SKM-1 (cell line): ENCODE measurements at regions not wholly inside any gene's neighbourhood (a gene's known extent, or its start where the extent isn't known, plus 50 kb on each side); places are given as distances from the start of the nearest gene placed in this dataset.
"Not testable (repeated sequence)": the region's sequence is repeated elsewhere in the genome, so short reads cannot be mapped to it uniquely, and the experiment has no call there.

Experiments used
- DNase-seq: peaks from one replicate; lab custom pipeline; 2025; ENCODE audit not compliant: unreplicated experiment; lab: John Stamatoyannopoulos, UW

GRCh38 chr9:22170556-22170955 is 161.5 kb upstream of the CDKN2B start:
- no peak for DNase-seq

GRCh38 chr9:22170990-22171670 is 162.0 kb upstream of the CDKN2B start:
- no peak for DNase-seq

GRCh38 chr9:22171691-22172090 is 162.6 kb upstream of the CDKN2B start:
- no peak for DNase-seq

GRCh38 chr9:22173908-22174307 is 164.8 kb upstream of the CDKN2B start:
- DNase-seq: no peak

GRCh38 chr9:22175972-22176545 is 167.0 kb upstream of the CDKN2B start:
- no peak for DNase-seq

- DNase-seq: not testable (repeated sequence)
These were observed 171.9 kb upstream of the CDKN2B start for GRCh38 chr9:22181021-22181420.

- DNase-seq: no peak
These were observed 180.4 kb upstream of the CDKN2B start for GRCh38 chr9:22189471-22189870.

- not testable (repeated sequence) for DNase-seq
These were observed 187.9 kb upstream of the CDKN2B start for GRCh38 chr9:22197000-22197399.

GRCh38 chr9:22198681-22199080 is 189.6 kb upstream of the CDKN2B start:
- DNase-seq: no peak

- DNase-seq: no peak
These were observed 192.2 kb upstream of the CDKN2B start for GRCh38 chr9:22201256-22201655.

- no peak for DNase-seq
These were observed 194.4 kb upstream of the CDKN2B start for GRCh38 chr9:22203371-22204138.

GRCh38 chr9:22204240-22204639 is 195.1 kb upstream of the CDKN2B start:
- DNase-seq: no peak

GRCh38 chr9:22206833-22207232 is 197.7 kb upstream of the CDKN2B start:
- DNase-seq: no peak

- no peak for DNase-seq
These were observed 199.9 kb upstream of the CDKN2B start for GRCh38 chr9:22208846-22209585.

GRCh38 chr9:22210262-22210661 is 201.2 kb upstream of the CDKN2B start:
- DNase-seq: no peak

- no peak for DNase-seq
These were observed 201.8 kb upstream of the CDKN2B start for GRCh38 chr9:22210936-22211335.

- no peak for DNase-seq
These were observed 202.7 kb upstream of the CDKN2B start for GRCh38 chr9:22211588-22212360.

GRCh38 chr9:22214021-22214420 is 204.9 kb upstream of the CDKN2B start:
- DNase-seq: no peak

GRCh38 chr9:22214497-22215031 is 205.5 kb upstream of the CDKN2B start:
- DNase-seq: no peak

- no peak for DNase-seq
These were observed 206.4 kb upstream of the CDKN2B start for GRCh38 chr9:22215521-22215920.
